Cardiac fibroblast (primary cell): ENCODE measurements at regions not wholly inside any gene's neighbourhood (a gene's known extent, or its start where the extent isn't known, plus 50 kb on each side); places are given as distances from the start of the nearest gene placed in this dataset.

ENCODE experiments used
- DNase-seq, 2 donors: peaks; one replicate each; pipeline versions ENCODE4 v3.0.0 to v3.0.0-alpha.2; 2010; ENCODE audit warnings: low read depth in 2 of 2
- H3K4me3 ChIP-seq, 2 donors: replicated peaks in 1 of 2; 1 replicate in 1 of 2; 2 replicates in 1 of 2; pipeline ENCODE4 v1.5.1; 2011; ENCODE audit warnings: low read depth in 2 of 2, low read length in 2 of 2, mild to moderate bottlenecking in 2 of 2, moderate library complexity in 1 of 2
- TF ChIP-seq, protein P1 (sequence below): IDR thresholded peaks from one replicate; pipeline ENCODE4 v1.5.1; 2011; ENCODE audit warnings: low read depth, mild to moderate bottlenecking, low read length, inconsistent platforms

DNA sequence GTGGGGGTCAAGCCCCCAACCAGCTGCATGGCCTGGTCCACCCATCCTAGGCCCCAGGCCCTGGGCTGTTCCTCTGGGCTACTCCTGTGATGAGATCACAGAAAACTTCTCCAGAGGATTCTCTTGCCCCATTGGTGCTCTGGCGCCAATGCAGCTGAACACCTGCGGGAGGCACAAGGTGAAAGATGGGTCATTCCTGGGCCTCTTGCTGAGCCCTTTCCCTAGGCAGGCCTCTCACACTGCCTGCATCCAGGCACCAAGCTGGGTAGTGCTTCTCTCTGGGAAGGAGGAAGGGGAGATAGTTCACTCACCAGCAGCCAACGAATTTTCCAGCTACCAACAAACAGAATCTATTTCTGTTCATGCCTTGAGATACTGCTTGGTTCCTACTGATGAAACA lies 142.1 kb downstream of the PXDC1 start:
- H3K4me3 ChIP-seq: no peak overlapping the region
- no peak for DNase-seq
- TF ChIP-seq, protein P1, sequence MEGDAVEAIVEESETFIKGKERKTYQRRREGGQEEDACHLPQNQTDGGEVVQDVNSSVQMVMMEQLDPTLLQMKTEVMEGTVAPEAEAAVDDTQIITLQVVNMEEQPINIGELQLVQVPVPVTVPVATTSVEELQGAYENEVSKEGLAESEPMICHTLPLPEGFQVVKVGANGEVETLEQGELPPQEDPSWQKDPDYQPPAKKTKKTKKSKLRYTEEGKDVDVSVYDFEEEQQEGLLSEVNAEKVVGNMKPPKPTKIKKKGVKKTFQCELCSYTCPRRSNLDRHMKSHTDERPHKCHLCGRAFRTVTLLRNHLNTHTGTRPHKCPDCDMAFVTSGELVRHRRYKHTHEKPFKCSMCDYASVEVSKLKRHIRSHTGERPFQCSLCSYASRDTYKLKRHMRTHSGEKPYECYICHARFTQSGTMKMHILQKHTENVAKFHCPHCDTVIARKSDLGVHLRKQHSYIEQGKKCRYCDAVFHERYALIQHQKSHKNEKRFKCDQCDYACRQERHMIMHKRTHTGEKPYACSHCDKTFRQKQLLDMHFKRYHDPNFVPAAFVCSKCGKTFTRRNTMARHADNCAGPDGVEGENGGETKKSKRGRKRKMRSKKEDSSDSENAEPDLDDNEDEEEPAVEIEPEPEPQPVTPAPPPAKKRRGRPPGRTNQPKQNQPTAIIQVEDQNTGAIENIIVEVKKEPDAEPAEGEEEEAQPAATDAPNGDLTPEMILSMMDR: no peak

DNA sequence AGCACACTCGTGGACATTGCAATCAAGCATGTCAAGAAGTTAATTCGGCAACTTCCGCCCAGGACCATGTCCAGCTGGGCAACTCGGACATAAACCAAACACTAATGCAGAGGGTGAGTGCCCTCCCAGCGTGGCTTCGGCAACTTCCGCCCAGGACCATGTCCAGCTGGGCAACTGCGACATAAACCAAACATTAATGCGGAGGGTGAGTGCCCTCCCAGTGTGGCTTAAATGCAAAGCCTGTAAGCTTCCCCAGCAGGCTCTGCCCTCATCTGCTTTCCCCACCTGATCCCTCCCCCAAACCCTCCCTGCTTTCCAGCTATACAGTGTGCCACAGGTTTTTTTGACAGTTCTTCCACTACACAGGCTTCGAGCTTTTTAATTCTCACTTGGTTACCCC lies 143.4 kb downstream of the PXDC1 start:
- TF ChIP-seq, protein P1: no peak
- DNase-seq: no peak
- H3K4me3 ChIP-seq: no peak overlapping the region

DNA sequence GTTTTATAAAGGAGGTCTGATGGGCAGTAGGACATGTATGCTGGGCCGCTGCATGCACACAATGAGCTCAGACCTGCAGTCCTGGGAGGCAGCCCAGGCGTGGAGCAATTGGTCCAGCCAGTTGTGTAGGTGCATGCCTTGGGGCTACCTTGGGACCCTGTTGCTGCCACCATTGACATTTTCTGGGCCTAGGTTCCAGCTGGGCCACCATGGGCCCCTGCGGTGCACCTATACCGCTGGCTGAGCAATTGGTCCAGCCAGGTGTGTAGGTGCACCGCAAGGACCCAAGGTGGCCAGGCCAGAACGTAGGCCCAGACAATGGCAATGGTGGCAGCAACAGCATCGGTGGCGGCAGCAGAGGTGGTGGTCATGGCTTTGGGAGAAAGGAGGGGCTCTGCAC lies 143.9 kb downstream of the PXDC1 start:
- TF ChIP-seq, protein P1: no peak
- H3K4me3 ChIP-seq: no peak overlapping the region
- no peak for DNase-seq

DNA sequence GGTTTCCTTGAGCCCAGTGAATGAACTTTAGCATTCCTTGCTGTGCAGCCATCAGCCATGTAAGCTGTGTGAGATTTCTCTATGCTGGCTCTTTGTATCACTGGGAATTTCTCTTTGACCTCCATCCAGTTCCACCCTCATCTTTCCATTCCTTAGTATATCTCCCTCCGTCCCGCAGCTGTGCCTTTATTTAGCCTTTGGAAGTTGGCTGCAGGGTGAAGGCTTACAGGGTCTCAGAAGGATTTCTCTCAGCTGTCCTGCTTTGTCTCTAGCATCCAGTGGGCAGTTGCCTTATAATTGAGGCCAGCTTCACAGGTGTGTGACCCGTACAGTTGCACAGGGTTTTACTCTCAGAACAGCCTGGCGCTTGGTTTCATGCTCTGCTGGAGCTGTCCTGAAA lies 144.3 kb downstream of the PXDC1 start:
- DNase-seq: no peak
- TF ChIP-seq, protein P1: no peak
- no peak overlapping the region for H3K4me3 ChIP-seq

DNA sequence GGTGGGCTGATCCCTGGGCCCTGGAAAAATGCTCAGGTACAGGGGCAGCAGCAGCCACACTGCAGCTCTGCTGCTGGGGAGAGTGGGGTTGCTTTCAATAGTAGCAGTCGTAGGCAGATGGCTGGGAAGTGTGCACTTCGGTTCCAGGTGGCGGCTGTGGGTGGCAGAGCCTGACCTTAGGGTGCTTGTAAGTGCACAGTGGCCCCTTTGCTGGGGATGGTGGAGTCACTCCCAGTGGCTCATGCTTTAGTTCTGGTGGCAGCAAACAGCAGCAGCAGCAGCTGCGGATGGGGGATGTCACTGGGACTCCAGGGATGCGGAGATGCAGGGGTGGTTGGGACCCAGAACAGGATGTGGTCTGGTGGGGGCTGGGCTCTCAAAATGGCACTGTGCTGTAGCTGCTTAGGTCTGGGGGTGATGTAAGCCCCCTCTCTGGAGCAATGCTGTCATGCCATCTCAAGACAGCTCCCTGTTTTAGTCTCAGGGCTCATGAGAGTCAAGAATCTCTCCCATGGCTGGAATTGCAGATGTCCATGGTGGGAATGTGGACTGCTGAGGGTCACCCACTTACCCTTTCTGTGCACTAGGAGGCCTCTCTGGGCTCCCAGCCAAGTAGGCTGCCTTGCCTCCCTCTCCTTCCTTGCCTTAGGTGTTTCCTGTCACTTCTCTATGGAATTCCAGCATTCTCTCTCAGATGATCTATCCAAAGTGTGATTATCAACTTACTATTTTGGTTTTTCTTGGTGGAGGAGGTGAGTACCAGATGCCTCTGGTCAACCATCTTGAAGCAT lies 146.7 kb upstream of the SLC22A23 start:
- TF ChIP-seq, protein P1: peak; percentile 21
- H3K4me3 ChIP-seq: no peak overlapping the region
- peak; percentile 15 to 30 for DNase-seq

DNA sequence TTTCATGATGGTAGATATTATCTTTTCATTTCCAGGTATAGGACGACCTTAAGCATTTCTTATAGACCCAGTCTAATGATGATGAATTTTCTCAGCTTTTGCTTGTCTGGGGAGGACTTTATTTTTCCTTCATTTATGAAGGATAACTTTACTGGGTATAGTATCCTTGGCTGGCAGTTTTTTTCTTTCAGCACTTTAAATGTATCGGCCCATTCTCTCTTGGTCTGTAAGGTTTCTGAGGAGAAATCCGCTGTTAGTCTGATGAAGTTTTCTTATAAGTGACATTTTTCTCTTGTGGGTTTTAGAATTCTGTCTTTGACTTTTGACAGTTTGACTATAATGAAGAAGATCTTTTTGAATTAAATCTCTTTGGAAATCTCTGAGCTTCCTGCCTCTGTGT lies 144.7 kb upstream of the SLC22A23 start:
- DNase-seq: no peak
- TF ChIP-seq, protein P1: no peak
- H3K4me3 ChIP-seq: no peak overlapping the region

DNA sequence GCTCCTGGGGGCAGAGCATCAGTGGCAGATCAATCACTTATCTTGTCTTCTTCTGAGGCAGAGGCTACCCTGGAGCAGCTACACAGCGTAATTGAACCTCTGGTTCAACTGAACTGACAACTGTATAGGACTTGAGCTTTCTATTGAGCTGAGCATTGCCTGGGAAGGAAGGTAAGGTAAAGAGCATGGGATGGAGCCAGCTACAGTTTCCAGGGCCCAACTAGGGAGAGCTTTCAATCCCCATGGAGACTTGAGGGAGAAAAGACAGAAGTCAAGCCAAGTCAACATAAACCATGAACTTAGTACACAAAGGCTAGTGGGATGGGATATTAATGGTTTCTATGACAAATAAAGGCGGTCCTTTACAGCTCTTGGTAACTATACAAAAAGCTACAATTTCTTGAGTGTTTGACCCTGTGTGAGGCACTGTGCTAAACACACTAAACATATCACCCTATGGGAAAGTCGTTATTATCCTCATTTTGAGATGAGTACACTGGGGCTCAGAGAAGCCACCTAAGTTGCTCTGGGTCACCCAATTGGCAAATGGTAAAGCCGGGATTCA lies 140.7 kb upstream of the SLC22A23 start:
- TF ChIP-seq, protein P1: no peak
- no peak for DNase-seq
- no peak overlapping the region for H3K4me3 ChIP-seq
